Pons (tissue), 1 donor: ENCODE measurements at regions not wholly inside any gene's neighbourhood (a gene's known extent, or its start where the extent isn't known, plus 50 kb on each side); places are given as distances from the start of the nearest gene placed in this dataset.

Experiments
- DNase-seq: peaks from one replicate; pipeline ENCODE4 v3.0.0-alpha.2; 2016; ENCODE audit warnings: low spot score

GRCh38 chr2:134120733-134121630 lies 132.9 kb upstream of the MGAT5 start:
- DNase-seq: no peak

DNA sequence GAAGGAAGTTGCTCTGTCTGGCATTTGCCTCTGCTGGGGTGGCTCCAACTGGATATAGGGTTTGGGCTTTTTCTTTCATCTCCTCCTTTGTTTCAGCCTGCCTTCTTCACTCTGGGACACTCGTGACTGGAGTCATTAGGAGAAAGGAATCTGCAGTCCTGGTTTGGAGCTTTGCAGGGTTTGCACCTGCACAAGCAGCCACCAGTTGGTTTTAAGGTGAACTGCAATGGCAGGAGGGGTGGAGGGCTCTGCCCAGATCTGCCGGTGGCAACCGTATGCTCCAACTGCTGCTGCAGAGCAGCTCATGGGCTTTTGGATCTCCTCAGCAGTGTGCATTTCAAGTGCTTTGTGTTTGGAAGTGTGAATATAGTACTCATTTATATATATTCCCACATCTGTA lies 131.3 kb upstream of the MGAT5 start:
- DNase-seq: no peak

DNA sequence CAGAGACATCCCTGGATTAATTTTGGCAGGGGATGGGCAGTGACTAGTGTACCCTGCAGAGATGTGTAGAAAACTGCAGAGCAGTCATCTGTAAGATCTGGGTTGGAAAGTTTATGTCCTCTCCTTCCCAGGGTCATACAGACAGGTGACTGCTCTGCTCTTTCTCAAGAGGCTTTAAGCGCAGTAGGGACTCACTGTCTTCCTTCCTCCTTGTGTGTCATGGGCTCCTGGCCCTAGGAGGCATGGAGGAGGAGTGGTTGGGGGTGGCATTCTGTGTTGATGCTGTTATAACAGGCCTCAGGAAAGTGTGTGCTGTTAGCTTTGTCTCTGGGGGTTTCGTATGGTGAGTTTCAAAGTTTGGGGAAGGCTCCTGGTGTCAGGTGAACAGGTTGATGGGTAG lies 130.5 kb upstream of the MGAT5 start:
- DNase-seq: no peak

- DNase-seq: peak; percentile 13
Observed at GRCh38 chr2:134124047-134124753, 129.7 kb upstream of the MGAT5 start.

DNA sequence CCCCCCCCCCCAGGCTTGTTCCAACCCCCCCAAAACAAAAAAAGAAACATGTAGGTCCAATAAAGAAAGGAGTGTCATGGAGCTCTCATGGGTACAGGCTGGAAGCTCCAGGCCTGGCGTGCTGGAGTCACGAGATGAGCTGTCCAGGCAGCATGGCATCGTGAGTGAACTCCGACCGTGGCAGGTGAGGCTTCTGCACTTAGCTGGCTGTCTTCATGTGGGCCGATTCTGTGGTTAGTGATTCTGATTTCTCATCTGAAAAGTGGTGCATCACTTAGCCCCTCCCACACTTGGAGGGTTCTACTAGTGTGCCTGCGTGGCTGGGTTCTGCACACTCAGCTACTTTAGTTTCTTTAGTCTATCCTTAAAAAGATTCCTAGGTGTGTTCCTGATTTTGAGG lies 126.4 kb upstream of the MGAT5 start:
- DNase-seq: peak; percentile 6

- DNase-seq: peak; percentile 13
Observed at GRCh38 chr2:134128746-134129145, 125.1 kb upstream of the MGAT5 start.

- no peak for DNase-seq
Observed at GRCh38 chr2:134129900-134130537, 123.9 kb upstream of the MGAT5 start.

DNA sequence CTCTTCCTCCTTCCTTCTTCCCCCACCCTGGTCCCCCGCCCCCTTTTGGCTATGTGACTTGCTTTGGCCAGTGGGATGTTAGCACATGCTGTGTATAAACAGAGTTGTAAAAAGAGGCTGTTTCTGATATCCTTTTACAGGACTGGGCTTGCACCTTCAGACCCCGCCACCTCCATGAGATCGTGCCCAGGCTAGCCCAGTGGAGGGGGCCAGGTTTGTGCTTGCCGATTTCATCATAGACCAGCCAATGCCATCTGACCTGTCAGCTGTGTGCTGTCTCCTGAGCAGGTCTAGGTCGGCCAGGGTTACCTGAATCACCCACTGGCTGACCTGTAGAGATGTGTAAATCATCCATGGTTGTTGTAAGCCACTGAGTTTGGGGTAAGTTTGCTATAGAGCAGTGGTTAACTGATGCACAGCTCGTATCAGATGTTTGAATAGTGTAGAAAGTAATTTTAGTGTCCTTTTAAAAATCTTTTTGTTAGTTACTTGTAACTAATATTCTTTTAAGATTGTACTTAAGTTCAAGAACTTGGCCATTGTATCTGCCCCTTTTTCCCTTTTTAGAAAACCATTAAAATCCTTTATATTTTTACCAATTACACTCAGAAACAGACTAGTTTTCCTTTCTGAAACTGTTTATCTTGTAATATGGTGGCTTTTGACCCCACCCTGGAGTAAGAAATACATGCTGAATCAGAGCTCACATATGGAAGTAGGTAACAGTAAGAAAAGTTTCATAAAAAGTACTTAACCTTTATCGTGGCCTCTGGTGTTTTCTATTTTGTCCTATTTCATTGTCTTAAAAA lies 122.0 kb upstream of the MGAT5 start:
- no peak for DNase-seq

DNA sequence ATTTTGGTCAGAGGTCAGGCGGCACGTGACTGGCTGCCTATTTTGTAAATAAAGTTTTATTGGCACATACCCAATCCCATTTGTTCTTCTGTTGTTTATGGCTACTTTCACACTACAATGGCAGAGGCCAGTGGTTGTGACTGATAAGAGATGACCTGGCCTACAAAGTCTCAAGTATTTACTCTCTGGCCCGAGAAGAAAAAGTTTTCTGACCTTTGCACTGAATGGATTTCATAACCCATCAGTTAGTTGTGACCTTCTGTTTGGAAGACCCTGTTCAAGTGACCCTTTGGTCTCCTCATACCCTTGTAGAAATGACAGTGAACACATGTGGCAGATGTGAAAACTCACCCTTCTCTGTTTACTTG lies 121.4 kb upstream of the MGAT5 start:
- DNase-seq: no peak

- no peak for DNase-seq
Observed at GRCh38 chr2:134133622-134134312, 120.1 kb upstream of the MGAT5 start.

- DNase-seq: no peak
Observed at GRCh38 chr2:134134313-134134706, 119.6 kb upstream of the MGAT5 start.

- DNase-seq: no peak
Observed at GRCh38 chr2:134134827-134135226, 119.0 kb upstream of the MGAT5 start.

- DNase-seq: no peak
Observed at GRCh38 chr2:134135793-134136192, 118.1 kb upstream of the MGAT5 start.

GRCh38 chr2:134136731-134137130 lies 117.1 kb upstream of the MGAT5 start:
- no peak for DNase-seq

GRCh38 chr2:134137182-134137611 lies 116.7 kb upstream of the MGAT5 start:
- DNase-seq: peak; percentile 81

GRCh38 chr2:134138115-134138514 lies 115.8 kb upstream of the MGAT5 start:
- DNase-seq: no peak

GRCh38 chr2:134139611-134140010 lies 114.3 kb upstream of the MGAT5 start:
- no peak for DNase-seq

GRCh38 chr2:134140251-134140661 lies 113.6 kb upstream of the MGAT5 start:
- DNase-seq: peak; percentile 95

- DNase-seq: no peak
Observed at GRCh38 chr2:134141598-134142340, 112.1 kb upstream of the MGAT5 start.

DNA sequence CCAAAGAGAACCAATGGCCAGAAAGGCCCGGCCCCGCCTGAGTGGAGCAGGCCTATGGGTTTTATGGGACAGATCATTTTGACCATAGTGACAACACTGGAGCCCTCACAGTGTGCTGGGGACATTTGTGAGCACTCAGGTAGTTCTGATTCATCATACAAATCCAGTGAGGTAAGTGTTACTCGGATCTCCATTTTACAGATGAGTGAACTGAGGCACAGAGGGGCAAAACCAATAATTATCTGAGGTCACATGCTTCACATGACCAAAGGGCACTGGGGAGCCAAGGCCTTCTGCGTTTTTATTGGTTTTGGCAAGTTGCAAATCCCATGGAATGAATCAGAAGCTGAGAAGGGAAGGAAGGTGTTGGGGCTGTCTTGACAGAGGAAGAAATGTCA lies 111.5 kb upstream of the MGAT5 start:
- no peak for DNase-seq

DNA sequence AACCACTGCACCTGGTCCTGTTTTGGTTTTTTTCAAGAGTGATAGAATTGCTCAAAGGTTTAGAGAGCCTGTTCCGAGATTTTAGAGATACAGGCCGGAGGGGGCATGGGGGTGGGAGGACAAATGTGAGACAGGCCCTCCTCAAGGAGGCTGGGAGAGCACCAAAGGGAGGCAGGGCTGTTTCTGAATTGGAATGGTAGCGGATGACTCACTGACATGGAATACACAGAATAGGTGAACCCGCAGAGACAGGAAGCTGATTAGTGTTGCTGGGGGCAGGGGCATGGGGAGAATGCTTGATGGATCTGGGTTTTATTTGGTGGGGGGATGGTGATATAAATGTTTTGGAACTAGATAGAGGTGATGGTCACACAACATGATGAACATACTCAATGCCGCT lies 111.0 kb upstream of the MGAT5 start:
- no peak for DNase-seq
